Gastroesophageal sphincter (tissue), 3 donors: ENCODE measurements at regions not wholly inside any gene's neighbourhood (a gene's known extent, or its start where the extent isn't known, plus 50 kb on each side); places are given as distances from the start of the nearest gene placed in this dataset.

ENCODE experiments used
- EP300 ChIP-seq: sonication (generic); formaldehyde crosslinking; IDR thresholded peaks from one replicate; pipeline ENCODE4 v1.6.1; 2017; ENCODE audit warnings: antibody characterized with exemption, mild to moderate bottlenecking
- POLR2A ChIP-seq, 2 donors: fragments of 450-650 bp; IDR thresholded peaks; one replicate each; pipeline ENCODE4 v1.6.1; 2017; ENCODE audit warnings: antibody characterized with exemption in 2 of 2, mild to moderate bottlenecking in 2 of 2, moderate library complexity in 1 of 2
- TF ChIP-seq, protein P1 (sequence below), 4 experiments: fragments of 200-600 bp in 2 of 4; fragments of 450-650 bp in 2 of 4; sonication (generic) in 1 of 4; IDR thresholded peaks; one replicate each; pipeline ENCODE4 v1.5.1; 2017 to 2019; ENCODE audit warnings: antibody characterized with exemption in 4 of 4, mild to moderate bottlenecking in 2 of 4, moderate library complexity in 2 of 4

DNA sequence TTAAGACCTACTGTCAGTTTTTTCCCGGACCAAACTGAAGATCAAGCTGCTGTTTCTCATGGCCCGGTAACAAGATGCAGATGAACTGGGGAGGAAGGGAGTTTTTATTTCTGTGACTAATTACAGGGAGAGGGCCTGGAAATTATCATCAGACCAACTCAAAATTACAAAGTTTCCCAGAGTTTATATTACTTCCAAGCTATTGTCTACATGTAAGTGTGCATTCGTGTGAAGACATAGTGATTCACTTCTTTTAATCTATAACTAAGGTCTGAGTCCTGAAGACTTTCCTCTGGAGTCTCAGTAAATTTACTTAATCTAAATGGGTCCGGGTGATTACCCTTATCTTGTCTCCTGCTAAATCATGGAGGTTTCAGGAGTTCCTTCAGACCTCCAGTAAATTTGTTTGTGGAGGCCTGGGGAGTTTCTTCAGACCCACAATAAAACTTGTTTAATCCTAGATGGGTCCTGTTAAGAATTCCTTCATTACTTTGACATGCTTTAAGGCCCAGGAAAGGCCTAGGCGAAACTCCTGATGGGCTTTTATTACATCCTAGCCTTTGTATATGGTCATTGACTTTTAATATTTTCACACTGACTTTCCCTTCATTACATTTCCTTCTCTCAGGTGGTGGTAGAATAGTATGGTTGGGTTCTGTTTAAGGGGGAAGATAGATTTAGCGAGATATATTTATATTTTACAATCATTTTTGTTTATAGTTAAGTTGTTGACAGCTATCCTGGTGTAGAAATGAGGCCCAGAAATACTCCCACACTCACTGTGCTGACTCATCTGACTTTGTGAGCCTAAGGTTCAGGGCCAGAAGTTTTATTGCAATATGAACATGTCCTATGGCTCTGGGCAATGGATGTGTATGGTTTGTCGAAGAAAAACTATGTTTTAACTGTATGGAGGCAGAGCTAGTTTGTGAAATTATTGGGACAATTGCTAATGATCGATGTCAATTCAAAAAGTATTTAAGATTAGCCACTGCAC lies 627.0 kb upstream of the FBXO33 start:
- TF ChIP-seq POLR2A (IDR thresholded peaks at IDR 0.05) (no peak), EP300 (no peak)
- TF ChIP-seq, protein P1, sequence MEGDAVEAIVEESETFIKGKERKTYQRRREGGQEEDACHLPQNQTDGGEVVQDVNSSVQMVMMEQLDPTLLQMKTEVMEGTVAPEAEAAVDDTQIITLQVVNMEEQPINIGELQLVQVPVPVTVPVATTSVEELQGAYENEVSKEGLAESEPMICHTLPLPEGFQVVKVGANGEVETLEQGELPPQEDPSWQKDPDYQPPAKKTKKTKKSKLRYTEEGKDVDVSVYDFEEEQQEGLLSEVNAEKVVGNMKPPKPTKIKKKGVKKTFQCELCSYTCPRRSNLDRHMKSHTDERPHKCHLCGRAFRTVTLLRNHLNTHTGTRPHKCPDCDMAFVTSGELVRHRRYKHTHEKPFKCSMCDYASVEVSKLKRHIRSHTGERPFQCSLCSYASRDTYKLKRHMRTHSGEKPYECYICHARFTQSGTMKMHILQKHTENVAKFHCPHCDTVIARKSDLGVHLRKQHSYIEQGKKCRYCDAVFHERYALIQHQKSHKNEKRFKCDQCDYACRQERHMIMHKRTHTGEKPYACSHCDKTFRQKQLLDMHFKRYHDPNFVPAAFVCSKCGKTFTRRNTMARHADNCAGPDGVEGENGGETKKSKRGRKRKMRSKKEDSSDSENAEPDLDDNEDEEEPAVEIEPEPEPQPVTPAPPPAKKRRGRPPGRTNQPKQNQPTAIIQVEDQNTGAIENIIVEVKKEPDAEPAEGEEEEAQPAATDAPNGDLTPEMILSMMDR (IDR thresholded peaks at IDR 0.05), result no peak
